Smooth muscle cell (in vitro differentiated cells): ENCODE measurements at regions not wholly inside any gene's neighbourhood (a gene's known extent, or its start where the extent isn't known, plus 50 kb on each side); places are given as distances from the start of the nearest gene placed in this dataset.

Experiments used
- DNase-seq: peaks from one replicate; lab custom pipeline; 2025; ENCODE audit not compliant: unreplicated experiment; lab: John Stamatoyannopoulos, UW
- H2AFZ ChIP-seq: fragments of 200-600 bp; sonication (generic); 2 replicates; pipeline ENCODE4 v1.6.0; 2016; ENCODE audit warnings: antibody characterized with exemption, low read depth, mild to moderate bottlenecking
- H3F3A ChIP-seq: fragments of 200-600 bp; sonication (generic); 2 replicates; pipeline ENCODE4 v1.6.0; 2017; ENCODE audit warnings: antibody characterized with exemption, low read depth
- H3K27ac ChIP-seq: fragments of 200-600 bp; sonication (generic); 2 replicates; pipeline ENCODE4 v1.5.1; 2016; ENCODE audit warnings: low read depth, mild to moderate bottlenecking
- H3K27me3 ChIP-seq: fragments of 200-600 bp; sonication (generic); 2 replicates; pipeline ENCODE4 v1.6.1; 2016; ENCODE audit warnings: low read depth, mild to moderate bottlenecking
- H3K36me3 ChIP-seq: fragments of 200-600 bp; sonication (generic); 2 replicates; pipeline ENCODE4 v1.5.1; 2016; ENCODE audit warnings: low read depth
- H3K4me1 ChIP-seq: fragments of 200-600 bp; sonication (generic); 2 replicates; pipeline ENCODE4 v1.5.1; 2016; ENCODE audit warnings: low read depth
- H3K4me2 ChIP-seq: fragments of 200-600 bp; sonication (generic); 2 replicates; pipeline ENCODE4 v1.6.0; 2016; ENCODE audit warnings: mild to moderate bottlenecking
- H3K4me3 ChIP-seq: fragments of 200-600 bp; sonication (generic); 2 replicates; pipeline ENCODE4 v1.5.1; 2016; ENCODE audit warnings: mild to moderate bottlenecking
- H3K79me2 ChIP-seq: fragments of 200-600 bp; sonication (generic); 2 replicates; pipeline ENCODE4 v1.6.0; 2016; ENCODE audit warnings: low read depth, mild to moderate bottlenecking
- H3K9ac ChIP-seq: fragments of 200-600 bp; sonication (generic); 2 replicates; pipeline ENCODE4 v1.6.0; 2016; ENCODE audit warnings: low read depth
- H3K9me3 ChIP-seq: fragments of 200-600 bp; sonication (generic); replicated peaks from 2 replicates; pipeline ENCODE4 v1.5.1; 2016; ENCODE audit warnings: low read depth
- H4K20me1 ChIP-seq: fragments of 200-600 bp; sonication (generic); 2 replicates; pipeline ENCODE4 v1.6.0; 2016; ENCODE audit warnings: low read depth
- WGBS: methylation state at CpG from one replicate; pipeline ENCODE4 v1.1.7; 2016; ENCODE audit warnings: low lambda C conversion rate; 5-methylcytosine and 5-hydroxymethylcytosine counted together
- TF ChIP-seq, protein P1 (sequence below): fragments of 200-600 bp; sonication (generic); IDR thresholded peaks from 2 replicates; pipeline ENCODE4 v1.5.1; 2017; ENCODE audit warnings: borderline replicate concordance, mild to moderate bottlenecking, antibody characterized with exemption; ENCODE audit not compliant: insufficient read depth, poor library complexity, severe bottlenecking

DNA sequence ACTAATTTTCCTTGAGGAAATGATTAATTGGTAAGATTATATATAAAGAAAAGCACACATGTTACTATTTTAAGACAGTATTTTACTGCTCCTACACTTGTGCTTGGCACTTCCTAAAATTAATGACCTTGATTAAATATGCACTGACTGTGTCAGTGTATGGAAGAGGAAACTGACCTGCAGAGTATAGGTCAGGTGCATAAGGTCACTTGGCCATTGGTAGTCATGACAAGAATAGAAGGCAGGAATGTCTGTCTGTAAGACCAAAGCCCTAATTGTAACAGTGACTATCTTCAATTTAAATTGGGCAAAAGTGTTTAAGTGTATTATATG is 128.0 kb upstream of the KCNK2 start:
- no peak for DNase-seq
- H3K4me1 ChIP-seq: no peaks in the 10 kb centered on the region
- no peaks in the 10 kb centered on the region for H3F3A ChIP-seq
- H3K9me3 ChIP-seq: no peaks in the 10 kb centered on the region
- H2AFZ ChIP-seq: no peak overlapping the region
- H3K36me3 ChIP-seq: no peaks in the 10 kb centered on the region
- H3K27ac ChIP-seq: no peak overlapping the region
- H3K4me3 ChIP-seq: no peak overlapping the region
- no peaks in the 10 kb centered on the region for H3K27me3 ChIP-seq
- no peak overlapping the region for H3K4me2 ChIP-seq
- TF ChIP-seq, protein P1, sequence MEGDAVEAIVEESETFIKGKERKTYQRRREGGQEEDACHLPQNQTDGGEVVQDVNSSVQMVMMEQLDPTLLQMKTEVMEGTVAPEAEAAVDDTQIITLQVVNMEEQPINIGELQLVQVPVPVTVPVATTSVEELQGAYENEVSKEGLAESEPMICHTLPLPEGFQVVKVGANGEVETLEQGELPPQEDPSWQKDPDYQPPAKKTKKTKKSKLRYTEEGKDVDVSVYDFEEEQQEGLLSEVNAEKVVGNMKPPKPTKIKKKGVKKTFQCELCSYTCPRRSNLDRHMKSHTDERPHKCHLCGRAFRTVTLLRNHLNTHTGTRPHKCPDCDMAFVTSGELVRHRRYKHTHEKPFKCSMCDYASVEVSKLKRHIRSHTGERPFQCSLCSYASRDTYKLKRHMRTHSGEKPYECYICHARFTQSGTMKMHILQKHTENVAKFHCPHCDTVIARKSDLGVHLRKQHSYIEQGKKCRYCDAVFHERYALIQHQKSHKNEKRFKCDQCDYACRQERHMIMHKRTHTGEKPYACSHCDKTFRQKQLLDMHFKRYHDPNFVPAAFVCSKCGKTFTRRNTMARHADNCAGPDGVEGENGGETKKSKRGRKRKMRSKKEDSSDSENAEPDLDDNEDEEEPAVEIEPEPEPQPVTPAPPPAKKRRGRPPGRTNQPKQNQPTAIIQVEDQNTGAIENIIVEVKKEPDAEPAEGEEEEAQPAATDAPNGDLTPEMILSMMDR: no peak
- no peak overlapping the region for H3K9ac ChIP-seq
- no peaks in the 10 kb centered on the region for H3K79me2 ChIP-seq
- no peaks in the 10 kb centered on the region for H4K20me1 ChIP-seq

DNA sequence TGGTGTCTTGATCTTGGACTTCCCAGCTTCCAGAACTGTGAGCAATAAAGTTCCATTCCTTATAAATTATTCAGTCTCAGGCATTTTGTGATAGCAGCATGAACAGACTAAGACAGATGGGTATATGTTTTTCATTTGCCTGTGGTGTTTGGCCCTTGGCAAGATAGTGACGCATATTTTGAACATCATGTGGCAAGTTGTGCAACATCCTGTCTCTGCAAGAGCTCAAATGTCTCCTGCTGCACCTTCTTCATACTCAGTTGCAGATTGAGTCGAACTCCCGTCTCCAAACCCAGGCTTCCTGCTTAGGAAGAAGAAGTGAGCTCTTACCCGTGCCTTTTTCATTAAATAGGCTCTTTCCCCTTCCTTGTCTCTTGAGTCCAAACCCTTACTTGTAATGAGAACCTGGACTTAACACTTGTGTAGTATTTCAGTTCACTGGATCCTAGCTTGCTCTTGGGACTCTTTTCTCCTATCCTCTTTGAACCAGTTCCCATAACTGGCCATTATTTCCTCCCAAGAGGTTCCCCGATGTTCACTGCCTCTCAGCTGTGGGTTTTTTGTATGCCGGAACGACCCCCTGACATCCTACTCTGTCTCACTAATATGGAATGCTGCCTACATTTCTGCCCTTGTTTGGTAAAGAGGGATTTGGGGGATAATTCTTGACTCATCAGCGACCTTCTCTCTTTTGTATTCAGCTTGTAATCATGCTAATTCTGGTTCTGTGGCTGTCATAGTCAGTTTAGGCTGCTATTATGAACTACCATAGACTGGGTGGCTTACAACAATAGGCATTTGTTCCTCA is 125.0 kb upstream of the KCNK2 start:
- no peaks in the 10 kb centered on the region for H3K9me3 ChIP-seq
- H3F3A ChIP-seq: no peaks in the 10 kb centered on the region
- DNase-seq: no peak
- H3K4me1 ChIP-seq: no peaks in the 10 kb centered on the region
- WGBS: 49% methylated on average over 8 of the region's 8 CpGs
- no peaks in the 10 kb centered on the region for H3K79me2 ChIP-seq
- H2AFZ ChIP-seq: peak overlapping the region; percentile 15
- H3K4me3 ChIP-seq: no peak overlapping the region
- H3K27me3 ChIP-seq: no peaks in the 10 kb centered on the region
- TF ChIP-seq, protein P1: no peak
- no peak overlapping the region for H3K9ac ChIP-seq
- peak overlapping the region; percentile 70 for H3K27ac ChIP-seq
- H3K4me2 ChIP-seq: peak overlapping the region; percentile 2
- H3K36me3 ChIP-seq: no peaks in the 10 kb centered on the region
- no peaks in the 10 kb centered on the region for H4K20me1 ChIP-seq

- Histone ChIP-seq H3K27ac (peak overlapping the region; percentile 70), H3K79me2 (no peaks in the 10 kb centered on the region), H3K9ac (no peak overlapping the region), H3K36me3 (no peaks in the 10 kb centered on the region), H3F3A (no peaks in the 10 kb centered on the region), H4K20me1 (no peaks in the 10 kb centered on the region), H3K4me2 (no peak overlapping the region), H2AFZ (no peak overlapping the region), H3K27me3 (no peaks in the 10 kb centered on the region), H3K9me3 (no peaks in the 10 kb centered on the region), H3K4me1 (no peaks in the 10 kb centered on the region), H3K4me3 (no peak overlapping the region)
- 86% methylated on average over 2 of the region's 2 CpGs for WGBS
- no peak for DNase-seq
- TF ChIP-seq, protein P1: no peak
Measured at GRCh38 chr1:214958486-214958885, 124.1 kb upstream of the KCNK2 start.

DNA sequence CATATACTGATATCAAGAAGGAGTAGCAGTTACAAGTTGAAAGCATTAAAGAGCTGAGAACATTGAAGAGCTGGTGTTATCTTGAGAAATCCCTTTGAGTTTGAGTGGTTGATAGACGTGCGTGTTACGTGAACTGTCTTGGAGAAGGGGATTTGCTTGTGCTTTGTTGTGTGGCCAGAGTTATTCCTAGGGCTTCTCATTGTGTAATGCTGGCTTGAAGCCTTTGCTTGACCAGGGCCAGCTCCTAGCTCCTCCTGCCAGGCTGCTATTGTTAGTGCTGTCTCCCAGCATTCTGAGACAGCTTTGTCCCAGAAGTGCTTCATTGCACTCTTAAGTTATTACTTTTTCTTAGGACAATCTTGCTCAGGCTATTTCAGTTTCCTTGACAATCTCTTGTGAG is 116.2 kb upstream of the KCNK2 start:
- Histone ChIP-seq H3K4me2 (no peak overlapping the region), H4K20me1 (no peaks in the 10 kb centered on the region), H3K79me2 (no peaks in the 10 kb centered on the region), H3K9ac (no peak overlapping the region), H3K9me3 (no peaks in the 10 kb centered on the region), H3K36me3 (no peaks in the 10 kb centered on the region), H3K27ac (no peak overlapping the region), H3F3A (no peaks in the 10 kb centered on the region), H3K4me3 (no peak overlapping the region), H3K27me3 (no peaks in the 10 kb centered on the region), H3K4me1 (peaks cover 10% of the 10 kb centered on the region), H2AFZ (no peak overlapping the region)
- 88% methylated on average over 3 of the region's 3 CpGs for WGBS
- TF ChIP-seq, protein P1: no peak
- DNase-seq: no peak
